Keratinocyte (primary cell): ENCODE measurements at regions not wholly inside any gene's neighbourhood (a gene's known extent, or its start where the extent isn't known, plus 50 kb on each side); places are given as distances from the start of the nearest gene placed in this dataset.

Source experiments
- DNase-seq: peaks from one replicate; pipeline ENCODE4 v3.0.0-alpha.2; 2011; ENCODE audit warnings: low read depth, missing footprints, low spot score
- FAIRE-seq: peaks from 2 replicates; lab custom pipeline; 2011; peaks lifted over from hg19 to GRCh38; lab: Jason Lieb, UNC
- H2AFZ ChIP-seq: 2 replicates; pipeline ENCODE4 v1.6.0; 2012; ENCODE audit warnings: low read length, control low read depth, inconsistent platforms; ENCODE audit not compliant: control insufficient read depth
- H3K27ac ChIP-seq: 2 replicates; pipeline ENCODE4 v1.5.1; 2011; ENCODE audit warnings: low read length; ENCODE audit not compliant: control insufficient read depth, insufficient read depth
- H3K27me3 ChIP-seq: 3 replicates; pipeline ENCODE4 v1.6.0; 2011; ENCODE audit warnings: low read length; ENCODE audit not compliant: control insufficient read depth, insufficient read depth; ENCODE audit errors: extremely low read depth
- H3K36me3 ChIP-seq, 2 experiments: 2 replicates in 1 of 2; 3 replicates in 1 of 2; pipeline ENCODE4 v1.5.1; 2011; ENCODE audit warnings: low read length in 2 of 2, mild to moderate bottlenecking in 1 of 2; ENCODE audit not compliant: control insufficient read depth in 2 of 2, insufficient read depth in 2 of 2; ENCODE audit errors: extremely low read depth in 1 of 2
- H3K4me1 ChIP-seq: 3 replicates; pipeline ENCODE4 v1.5.1; 2011; ENCODE audit warnings: low read length; ENCODE audit not compliant: control insufficient read depth, insufficient read depth; ENCODE audit errors: extremely low read depth
- H3K4me2 ChIP-seq: 3 replicates; pipeline ENCODE4 v1.6.0; 2011; ENCODE audit warnings: low read depth, low read length; ENCODE audit not compliant: control insufficient read depth, insufficient read depth; ENCODE audit errors: extremely low read depth
- H3K4me3 ChIP-seq, 3 experiments: fragments of 200-600 bp in 1 of 3; sonication (generic) in 1 of 3; 2 replicates in 2 of 3; 3 replicates in 1 of 3; pipeline ENCODE4 v1.5.1; 2011 to 2016; ENCODE audit warnings: low read length in 3 of 3, mild to moderate bottlenecking in 3 of 3, control low read depth in 2 of 3, inconsistent platforms in 1 of 3, low read depth in 1 of 3, mixed read lengths in 1 of 3, mixed run types in 1 of 3, moderate library complexity in 1 of 3; ENCODE audit not compliant: control insufficient read depth in 2 of 3, insufficient read depth in 2 of 3; ENCODE audit errors: extremely low read depth in 1 of 3
- H3K79me2 ChIP-seq: 2 replicates; pipeline ENCODE4 v1.6.0; 2012; ENCODE audit warnings: low read length; ENCODE audit not compliant: control insufficient read depth, insufficient read depth
- H3K9ac ChIP-seq: 3 replicates; pipeline ENCODE4 v1.6.0; 2011; ENCODE audit warnings: low read length; ENCODE audit not compliant: control insufficient read depth, insufficient read depth; ENCODE audit errors: extremely low read depth
- H3K9me1 ChIP-seq: 3 replicates; pipeline ENCODE4 v1.6.0; 2011; ENCODE audit warnings: low read length; ENCODE audit not compliant: control insufficient read depth, insufficient read depth; ENCODE audit errors: extremely low read depth
- H3K9me3 ChIP-seq: 2 replicates; pipeline ENCODE4 v1.5.1; 2012; ENCODE audit warnings: low read depth, low read length; ENCODE audit not compliant: control insufficient read depth
- H4K20me1 ChIP-seq: 3 replicates; pipeline ENCODE4 v1.6.0; 2011; ENCODE audit warnings: low read length; ENCODE audit not compliant: control insufficient read depth, insufficient read depth; ENCODE audit errors: extremely low read depth
- CTCF ChIP-seq, 3 experiments: IDR thresholded peaks in 1 of 3; conservative IDR thresholded peaks in 1 of 3; optimal IDR thresholded peaks in 1 of 3; 2 replicates in 2 of 3; 3 replicates in 1 of 3; pipeline versions ENCODE3 to v1.5.1; 2011; ENCODE audit warnings: low read length in 3 of 3, mild to moderate bottlenecking in 3 of 3, moderate library complexity in 2 of 3, control low read depth in 1 of 3, inconsistent platforms in 1 of 3; ENCODE audit not compliant: insufficient read depth in 2 of 3; ENCODE audit errors: extremely low read depth in 1 of 3
- EZH2 ChIP-seq: IDR thresholded peaks from one replicate; pipeline ENCODE4 v1.6.1; 2012; ENCODE audit warnings: inconsistent platforms, mild to moderate bottlenecking, low read length, moderate library complexity
- dilution Hi-C: fragments of 300-500 bp; cut with MboI; formaldehyde crosslinking; loops from one replicate; pipeline ENCODE4 v1.7.0; 2020; ENCODE audit warnings: low sequenced_read_pairs; ENCODE audit not compliant: extremely low pct_ligation_motif_present

- H3K4me3 ChIP-seq, result no peak overlapping the region
- H2AFZ ChIP-seq, result no peak overlapping the region
- H4K20me1 ChIP-seq, result no peaks in the 10 kb centered on the region
- no peaks in the 10 kb centered on the region for H3K9me3 ChIP-seq
- DNase-seq, result no peak
- H3K36me3 ChIP-seq, result no peaks in the 10 kb centered on the region
- H3K9me1 ChIP-seq, result no peaks in the 10 kb centered on the region
- no peaks in the 10 kb centered on the region for H3K4me1 ChIP-seq
- no peak overlapping the region for H3K27ac ChIP-seq
- no peak overlapping the region for H3K9ac ChIP-seq
- H3K4me2 ChIP-seq, result no peak overlapping the region
- dilution Hi-C loops, result no loop called here
- H3K27me3 ChIP-seq, result no peaks in the 10 kb centered on the region
- no peaks in the 10 kb centered on the region for H3K79me2 ChIP-seq
- FAIRE-seq, result no peak
- TF ChIP-seq CTCF (optimal IDR thresholded peaks at IDR 0.05 in 1 of 3, IDR thresholded peaks at IDR 0.05 in 1 of 3, conservative IDR thresholded peaks at IDR 0.05 in 1 of 3; ENCODE audit: extremely low read depth in 1 of 3, insufficient read depth in 2 of 3, low read length in 3 of 3) (no peak), EZH2 (no peak)
These were observed 112.8 kb upstream of the CES5A start for GRCh38 chr16:55988013-55988412.

- FAIRE-seq (no peak), DNase-seq (no peak)
- no peaks in the 10 kb centered on the region for H3K27me3 ChIP-seq
- no peaks in the 10 kb centered on the region for H3K36me3 ChIP-seq
- no peak overlapping the region for H2AFZ ChIP-seq
- H3K9ac ChIP-seq, result no peak overlapping the region
- H4K20me1 ChIP-seq, result no peaks in the 10 kb centered on the region
- no peak overlapping the region for H3K4me2 ChIP-seq
- no peaks in the 10 kb centered on the region for H3K9me3 ChIP-seq
- dilution Hi-C loops, result no loop called here
- H3K79me2 ChIP-seq, result no peaks in the 10 kb centered on the region
- no peak overlapping the region for H3K4me3 ChIP-seq
- no peaks in the 10 kb centered on the region for H3K9me1 ChIP-seq
- no peak overlapping the region for H3K27ac ChIP-seq
- TF ChIP-seq EZH2, result no peak
- no peak for TF ChIP-seq CTCF (optimal IDR thresholded peaks at IDR 0.05 in 1 of 3, IDR thresholded peaks at IDR 0.05 in 1 of 3, conservative IDR thresholded peaks at IDR 0.05 in 1 of 3; ENCODE audit: extremely low read depth in 1 of 3, insufficient read depth in 2 of 3, low read length in 3 of 3)
- no peaks in the 10 kb centered on the region for H3K4me1 ChIP-seq
These were observed 107.4 kb upstream of the CES5A start for GRCh38 chr16:55982597-55982996.
